ENCODE measurements at regions not wholly inside any gene's neighbourhood (a gene's known extent, or its start where the extent isn't known, plus 50 kb on each side); places are given as distances from the start of the nearest gene placed in this dataset.

- TF ChIP-seq EP300 (IDR thresholded peaks at IDR 0.05; ENCODE audit: borderline replicate concordance) = no peak
- TF ChIP-seq MAX (IDR thresholded peaks at IDR 0.05) = no peak
- TF ChIP-seq CEBPB (IDR thresholded peaks at IDR 0.05) = no peak
- no peak for TF ChIP-seq TAF1 (IDR thresholded peaks at IDR 0.05; ENCODE audit: low read depth)
- TF ChIP-seq YY1 (IDR thresholded peaks at IDR 0.05; ENCODE audit: low read depth) = no peak
- TF ChIP-seq ZBTB7A (IDR thresholded peaks at IDR 0.05; ENCODE audit: low read depth) = no peak
- no peak for TF ChIP-seq CREB1 (IDR thresholded peaks at IDR 0.05; ENCODE audit: low read depth)
- TF ChIP-seq NFIC (IDR thresholded peaks at IDR 0.05) = no peak
- TF ChIP-seq FOXM1 (IDR thresholded peaks at IDR 0.05; ENCODE audit: borderline replicate concordance, low read depth) = no peak
- TF ChIP-seq, protein P1, sequence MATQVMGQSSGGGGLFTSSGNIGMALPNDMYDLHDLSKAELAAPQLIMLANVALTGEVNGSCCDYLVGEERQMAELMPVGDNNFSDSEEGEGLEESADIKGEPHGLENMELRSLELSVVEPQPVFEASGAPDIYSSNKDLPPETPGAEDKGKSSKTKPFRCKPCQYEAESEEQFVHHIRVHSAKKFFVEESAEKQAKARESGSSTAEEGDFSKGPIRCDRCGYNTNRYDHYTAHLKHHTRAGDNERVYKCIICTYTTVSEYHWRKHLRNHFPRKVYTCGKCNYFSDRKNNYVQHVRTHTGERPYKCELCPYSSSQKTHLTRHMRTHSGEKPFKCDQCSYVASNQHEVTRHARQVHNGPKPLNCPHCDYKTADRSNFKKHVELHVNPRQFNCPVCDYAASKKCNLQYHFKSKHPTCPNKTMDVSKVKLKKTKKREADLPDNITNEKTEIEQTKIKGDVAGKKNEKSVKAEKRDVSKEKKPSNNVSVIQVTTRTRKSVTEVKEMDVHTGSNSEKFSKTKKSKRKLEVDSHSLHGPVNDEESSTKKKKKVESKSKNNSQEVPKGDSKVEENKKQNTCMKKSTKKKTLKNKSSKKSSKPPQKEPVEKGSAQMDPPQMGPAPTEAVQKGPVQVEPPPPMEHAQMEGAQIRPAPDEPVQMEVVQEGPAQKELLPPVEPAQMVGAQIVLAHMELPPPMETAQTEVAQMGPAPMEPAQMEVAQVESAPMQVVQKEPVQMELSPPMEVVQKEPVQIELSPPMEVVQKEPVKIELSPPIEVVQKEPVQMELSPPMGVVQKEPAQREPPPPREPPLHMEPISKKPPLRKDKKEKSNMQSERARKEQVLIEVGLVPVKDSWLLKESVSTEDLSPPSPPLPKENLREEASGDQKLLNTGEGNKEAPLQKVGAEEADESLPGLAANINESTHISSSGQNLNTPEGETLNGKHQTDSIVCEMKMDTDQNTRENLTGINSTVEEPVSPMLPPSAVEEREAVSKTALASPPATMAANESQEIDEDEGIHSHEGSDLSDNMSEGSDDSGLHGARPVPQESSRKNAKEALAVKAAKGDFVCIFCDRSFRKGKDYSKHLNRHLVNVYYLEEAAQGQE (IDR thresholded peaks at IDR 0.05; ENCODE audit: low read depth) = no peak
- no peak for TF ChIP-seq EGR1 (IDR thresholded peaks at IDR 0.05)
- TF ChIP-seq RAD21 (IDR thresholded peaks at IDR 0.05; ENCODE audit: low read depth) = no peak
- TF ChIP-seq TCF12 (IDR thresholded peaks at IDR 0.05; ENCODE audit: low read depth) = no peak
- TF ChIP-seq, protein P2, sequence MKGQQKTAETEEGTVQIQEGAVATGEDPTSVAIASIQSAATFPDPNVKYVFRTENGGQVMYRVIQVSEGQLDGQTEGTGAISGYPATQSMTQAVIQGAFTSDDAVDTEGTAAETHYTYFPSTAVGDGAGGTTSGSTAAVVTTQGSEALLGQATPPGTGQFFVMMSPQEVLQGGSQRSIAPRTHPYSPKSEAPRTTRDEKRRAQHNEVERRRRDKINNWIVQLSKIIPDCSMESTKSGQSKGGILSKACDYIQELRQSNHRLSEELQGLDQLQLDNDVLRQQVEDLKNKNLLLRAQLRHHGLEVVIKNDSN (IDR thresholded peaks at IDR 0.05) = no peak
These were observed 580.9 kb upstream of the TMEFF2 start for GRCh38 chr2:192775459-192776262.
